Hepatocyte (in vitro differentiated cells): ENCODE measurements at regions not wholly inside any gene's neighbourhood (a gene's known extent, or its start where the extent isn't known, plus 50 kb on each side); places are given as distances from the start of the nearest gene placed in this dataset.
"Not testable (repeated sequence)": the region's sequence is repeated elsewhere in the genome, so short reads cannot be mapped to it uniquely, and the experiment has no call there.

Experiments
- DNase-seq: peaks from one replicate; pipeline ENCODE4 v3.0.0-alpha.2; 2016; ENCODE audit warnings: low spot score
- H2AFZ ChIP-seq: fragments of 200-600 bp; sonication (generic); 2 replicates; pipeline ENCODE4 v1.6.0; 2016; ENCODE audit warnings: antibody characterized with exemption, mild to moderate bottlenecking
- H3K27ac ChIP-seq: fragments of 200-600 bp; sonication (generic); 2 replicates; pipeline ENCODE4 v1.5.1; 2016; ENCODE audit warnings: mild to moderate bottlenecking
- H3K27me3 ChIP-seq: fragments of 200-600 bp; sonication (generic); 2 replicates; pipeline ENCODE4 v1.6.1; 2016
- H3K36me3 ChIP-seq: fragments of 200-600 bp; sonication (generic); replicated peaks from 2 replicates; pipeline ENCODE4 v1.5.1; 2016; ENCODE audit warnings: low read depth; ENCODE audit not compliant: insufficient read depth
- H3K4me1 ChIP-seq: fragments of 200-600 bp; sonication (generic); 2 replicates; pipeline ENCODE4 v1.5.1; 2016; ENCODE audit warnings: mild to moderate bottlenecking, moderate library complexity; ENCODE audit not compliant: insufficient read depth
- H3K4me2 ChIP-seq: fragments of 200-600 bp; sonication (generic); 2 replicates; pipeline ENCODE4 v1.6.0; 2016
- H3K4me3 ChIP-seq: fragments of 200-600 bp; sonication (generic); 2 replicates; pipeline ENCODE4 v1.5.1; 2016; ENCODE audit warnings: mild to moderate bottlenecking
- H3K79me2 ChIP-seq: fragments of 200-600 bp; sonication (generic); 2 replicates; pipeline ENCODE4 v1.6.0; 2017; ENCODE audit warnings: mild to moderate bottlenecking
- H3K9me2 ChIP-seq: fragments of 200-600 bp; sonication (generic); replicated peaks from 2 replicates; pipeline ENCODE4 v1.6.0; 2017; ENCODE audit warnings: mild to moderate bottlenecking; ENCODE audit not compliant: insufficient read depth
- H3K9me3 ChIP-seq: fragments of 200-600 bp; sonication (generic); 2 replicates; pipeline ENCODE4 v1.5.1; 2016; ENCODE audit warnings: low read depth, mild to moderate bottlenecking
- H4K20me1 ChIP-seq: fragments of 200-600 bp; sonication (generic); 2 replicates; pipeline ENCODE4 v1.6.0; 2016; ENCODE audit warnings: mild to moderate bottlenecking; ENCODE audit not compliant: insufficient read depth, poor library complexity, severe bottlenecking
- EZH2 ChIP-seq: fragments of 200-600 bp; sonication (generic); IDR thresholded peaks from 2 replicates; pipeline ENCODE4 v1.6.1; 2016; ENCODE audit warnings: antibody characterized with exemption, mild to moderate bottlenecking, borderline replicate concordance
- EZH2phosphoT487 ChIP-seq: fragments of 200-600 bp; sonication (generic); IDR thresholded peaks from one replicate; pipeline ENCODE4 v1.6.1; 2018; ENCODE audit warnings: antibody characterized with exemption, mild to moderate bottlenecking, low read depth, moderate library complexity; ENCODE audit not compliant: unreplicated experiment, severe bottlenecking
- WGBS: methylation state at CpG from one replicate; pipeline ENCODE4 v1.1.6; 2016; ENCODE audit warnings: low lambda C conversion rate; ENCODE audit errors: missing lambda C conversion rate; 5-methylcytosine and 5-hydroxymethylcytosine counted together
- TF ChIP-seq, protein P1 (sequence below): fragments of 200-600 bp; sonication (generic); IDR thresholded peaks from 2 replicates; pipeline ENCODE4 v1.5.1; 2016; ENCODE audit warnings: antibody characterized with exemption, mild to moderate bottlenecking; ENCODE audit not compliant: poor library complexity

DNA sequence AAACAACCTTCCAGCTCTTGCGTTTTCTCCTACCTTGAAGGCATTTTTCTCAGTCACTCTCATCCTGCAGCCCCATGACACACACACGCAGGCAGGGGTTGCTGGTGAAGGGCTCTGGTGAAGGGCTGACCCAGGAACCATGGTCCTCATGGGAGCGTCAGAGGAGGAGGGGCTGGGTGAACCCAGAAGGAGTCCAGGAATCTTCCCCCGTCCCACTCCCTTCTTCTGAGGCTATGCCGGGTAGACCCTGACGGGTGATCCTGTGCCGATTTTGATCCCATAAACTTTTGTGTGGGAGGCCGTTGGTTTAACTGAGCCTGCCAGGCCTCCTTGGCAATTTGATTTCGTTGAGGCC, 278.4 kb upstream of the FOXF1 start:
- H3K9me2 ChIP-seq, result no peaks in the 10 kb centered on the region
- 93% methylated on average over 9 of the region's 9 CpGs for WGBS
- H3K27me3 ChIP-seq, result no peaks in the 10 kb centered on the region
- H2AFZ ChIP-seq, result no peak overlapping the region
- no peaks in the 10 kb centered on the region for H4K20me1 ChIP-seq
- no peaks in the 10 kb centered on the region for H3K4me1 ChIP-seq
- no peaks in the 10 kb centered on the region for H3K36me3 ChIP-seq
- H3K4me2 ChIP-seq, result no peak overlapping the region
- H3K79me2 ChIP-seq, result no peaks in the 10 kb centered on the region
- TF ChIP-seq EZH2phosphoT487 (no peak), EZH2 (no peak)
- TF ChIP-seq, protein P1, sequence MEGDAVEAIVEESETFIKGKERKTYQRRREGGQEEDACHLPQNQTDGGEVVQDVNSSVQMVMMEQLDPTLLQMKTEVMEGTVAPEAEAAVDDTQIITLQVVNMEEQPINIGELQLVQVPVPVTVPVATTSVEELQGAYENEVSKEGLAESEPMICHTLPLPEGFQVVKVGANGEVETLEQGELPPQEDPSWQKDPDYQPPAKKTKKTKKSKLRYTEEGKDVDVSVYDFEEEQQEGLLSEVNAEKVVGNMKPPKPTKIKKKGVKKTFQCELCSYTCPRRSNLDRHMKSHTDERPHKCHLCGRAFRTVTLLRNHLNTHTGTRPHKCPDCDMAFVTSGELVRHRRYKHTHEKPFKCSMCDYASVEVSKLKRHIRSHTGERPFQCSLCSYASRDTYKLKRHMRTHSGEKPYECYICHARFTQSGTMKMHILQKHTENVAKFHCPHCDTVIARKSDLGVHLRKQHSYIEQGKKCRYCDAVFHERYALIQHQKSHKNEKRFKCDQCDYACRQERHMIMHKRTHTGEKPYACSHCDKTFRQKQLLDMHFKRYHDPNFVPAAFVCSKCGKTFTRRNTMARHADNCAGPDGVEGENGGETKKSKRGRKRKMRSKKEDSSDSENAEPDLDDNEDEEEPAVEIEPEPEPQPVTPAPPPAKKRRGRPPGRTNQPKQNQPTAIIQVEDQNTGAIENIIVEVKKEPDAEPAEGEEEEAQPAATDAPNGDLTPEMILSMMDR, result no peak
- no peak for DNase-seq
- H3K4me3 ChIP-seq, result no peak overlapping the region
- no peaks in the 10 kb centered on the region for H3K9me3 ChIP-seq
- no peak overlapping the region for H3K27ac ChIP-seq

DNA sequence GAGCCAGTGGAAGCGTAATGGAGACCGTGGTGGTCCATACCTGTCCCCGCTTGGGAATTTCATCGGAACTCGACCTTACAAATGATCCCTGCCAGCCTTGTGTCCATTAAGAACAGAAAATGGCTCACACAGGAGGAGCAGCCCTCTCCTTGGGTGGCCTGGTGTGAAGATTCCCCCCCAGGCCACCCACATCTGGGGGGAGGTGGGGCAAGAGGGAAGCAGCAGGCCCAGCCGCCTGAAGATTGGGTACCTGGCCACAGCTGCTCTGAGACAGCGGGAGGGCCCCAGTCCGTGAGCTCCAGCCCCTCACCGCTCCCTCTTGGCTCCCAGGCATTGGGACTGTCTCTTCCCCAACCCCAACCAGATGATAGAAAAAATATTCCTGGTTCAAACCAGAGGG, 277.8 kb upstream of the FOXF1 start:
- Histone ChIP-seq H3K36me3 (no peaks in the 10 kb centered on the region), H3K4me2 (no peak overlapping the region), H3K9me2 (no peaks in the 10 kb centered on the region), H3K4me1 (no peaks in the 10 kb centered on the region), H3K27me3 (no peaks in the 10 kb centered on the region), H3K79me2 (no peaks in the 10 kb centered on the region), H3K9me3 (no peaks in the 10 kb centered on the region), H3K4me3 (no peak overlapping the region), H2AFZ (no peak overlapping the region), H4K20me1 (no peaks in the 10 kb centered on the region), H3K27ac (no peak overlapping the region)
- 93% methylated on average over 9 of the region's 9 CpGs for WGBS
- no peak for TF ChIP-seq EZH2phosphoT487
- no peak for TF ChIP-seq EZH2
- TF ChIP-seq, protein P1, result no peak
- no peak for DNase-seq

DNA sequence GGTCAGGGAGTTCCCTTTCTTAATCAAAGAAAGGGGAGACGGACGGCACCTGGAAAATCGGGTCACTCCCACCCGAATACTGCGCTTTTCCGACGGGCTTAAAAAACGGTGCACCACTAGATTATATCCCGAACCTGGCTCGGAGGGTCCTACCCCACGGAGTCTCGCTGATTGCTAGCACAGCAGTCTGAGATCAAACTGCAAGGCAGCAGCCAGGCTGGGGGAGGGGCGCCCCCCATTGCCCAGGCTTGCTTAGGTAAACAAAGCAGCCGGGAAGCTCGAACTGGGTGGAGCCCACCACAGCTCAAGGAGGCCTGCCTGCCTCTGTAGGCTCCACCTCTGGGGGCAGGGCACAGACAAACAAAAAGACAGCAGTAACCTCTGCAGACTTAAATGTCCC, 276.8 kb upstream of the FOXF1 start:
- H3K79me2 ChIP-seq, H3K9me2 ChIP-seq, DNase-seq, H3K9me3 ChIP-seq, H4K20me1 ChIP-seq, H3K4me1 ChIP-seq, H3K4me3 ChIP-seq, H2AFZ ChIP-seq, H3K27me3 ChIP-seq, H3K4me2 ChIP-seq, H3K36me3 ChIP-seq, H3K27ac ChIP-seq: not testable (repeated sequence)
- 53% methylated on average over 7 of the region's 15 CpGs for WGBS

DNA sequence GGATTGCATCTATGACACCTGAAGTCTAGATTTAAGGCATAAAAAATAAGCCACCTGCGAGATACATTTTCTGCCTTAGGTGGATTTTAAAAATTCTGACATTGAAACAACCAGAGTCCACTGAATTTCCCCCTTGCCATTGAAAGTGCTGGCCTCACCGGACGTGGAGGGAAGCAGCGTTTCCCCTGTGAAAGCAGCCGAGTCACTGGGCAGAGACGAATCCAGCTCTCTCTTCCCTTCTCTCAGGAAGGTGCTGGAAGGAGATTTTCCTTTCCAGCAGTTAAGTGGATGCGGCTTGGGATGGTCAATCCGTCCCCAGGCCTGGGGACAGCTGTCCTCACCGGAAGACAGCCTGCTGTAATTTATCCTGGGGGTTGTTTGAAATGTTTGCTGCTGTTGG, 270.9 kb upstream of the FOXF1 start:
- 61% methylated on average over 9 of the region's 9 CpGs for WGBS
- H3K27me3 ChIP-seq, result no peaks in the 10 kb centered on the region
- no peak overlapping the region for H3K27ac ChIP-seq
- peak overlapping the region; percentile 20 for H3K4me2 ChIP-seq
- H3K4me1 ChIP-seq, result peaks cover 15% of the 10 kb centered on the region
- no peaks in the 10 kb centered on the region for H4K20me1 ChIP-seq
- no peaks in the 10 kb centered on the region for H3K79me2 ChIP-seq
- no peaks in the 10 kb centered on the region for H3K9me2 ChIP-seq
- no peak overlapping the region for H3K4me3 ChIP-seq
- no peak overlapping the region for H2AFZ ChIP-seq
- no peaks in the 10 kb centered on the region for H3K36me3 ChIP-seq
- DNase-seq, result no peak
- H3K9me3 ChIP-seq, result no peaks in the 10 kb centered on the region
- no peak for TF ChIP-seq EZH2phosphoT487
- TF ChIP-seq EZH2, result no peak
- TF ChIP-seq, protein P1, result no peak
